Thoracic aorta (tissue), 2 donors: ENCODE measurements at regions not wholly inside any gene's neighbourhood (a gene's known extent, or its start where the extent isn't known, plus 50 kb on each side); places are given as distances from the start of the nearest gene placed in this dataset.

Source experiments
- ATAC-seq: fragments of 150-250 bp; one replicate; pipeline ENCODE4 v1.8.0; 2017; ENCODE audit warnings: low read depth; ENCODE audit not compliant: insufficient number of reproducible peaks, low FRiP score
- DNase-seq: peaks from one replicate; pipeline ENCODE4 v3.0.0-alpha.2; 2020; ENCODE audit warnings: low spot score
- H3K27ac ChIP-seq, 2 donors: fragments of 200-600 bp; sonication (generic); 1 replicate in 1 of 2; 2 replicates in 1 of 2; pipeline ENCODE4 v1.5.1; 2016; ENCODE audit warnings: mild to moderate bottlenecking in 2 of 2, moderate library complexity in 2 of 2
- H3K27me3 ChIP-seq: fragments of 200-600 bp; sonication (generic); replicated peaks from 2 replicates; pipeline ENCODE4 v1.6.0; 2016; ENCODE audit warnings: mild to moderate bottlenecking; ENCODE audit not compliant: insufficient read depth
- H3K36me3 ChIP-seq: fragments of 200-600 bp; sonication (generic); one replicate; pipeline ENCODE4 v1.5.1; 2016
- H3K4me1 ChIP-seq, 2 donors: fragments of 200-600 bp; sonication (generic); 1 replicate in 1 of 2; 2 replicates in 1 of 2; pipeline versions ENCODE4 v1.5.1 to v1.6.0; 2016; ENCODE audit warnings: low read depth in 2 of 2, mild to moderate bottlenecking in 1 of 2; ENCODE audit not compliant: control insufficient read depth in 1 of 2
- H3K4me3 ChIP-seq: fragments of 200-600 bp; sonication (generic); 2 replicates; pipeline ENCODE4 v1.5.1; 2016; ENCODE audit warnings: mild to moderate bottlenecking
- H3K9me3 ChIP-seq: fragments of 200-600 bp; sonication (generic); 2 replicates; pipeline ENCODE4 v1.5.1; 2016
- TF ChIP-seq, protein P1 (sequence below): fragments of 200-600 bp; sonication (generic); IDR thresholded peaks from one replicate; pipeline ENCODE4 v1.5.1; 2019; ENCODE audit warnings: antibody characterized with exemption

- TF ChIP-seq, protein P1, sequence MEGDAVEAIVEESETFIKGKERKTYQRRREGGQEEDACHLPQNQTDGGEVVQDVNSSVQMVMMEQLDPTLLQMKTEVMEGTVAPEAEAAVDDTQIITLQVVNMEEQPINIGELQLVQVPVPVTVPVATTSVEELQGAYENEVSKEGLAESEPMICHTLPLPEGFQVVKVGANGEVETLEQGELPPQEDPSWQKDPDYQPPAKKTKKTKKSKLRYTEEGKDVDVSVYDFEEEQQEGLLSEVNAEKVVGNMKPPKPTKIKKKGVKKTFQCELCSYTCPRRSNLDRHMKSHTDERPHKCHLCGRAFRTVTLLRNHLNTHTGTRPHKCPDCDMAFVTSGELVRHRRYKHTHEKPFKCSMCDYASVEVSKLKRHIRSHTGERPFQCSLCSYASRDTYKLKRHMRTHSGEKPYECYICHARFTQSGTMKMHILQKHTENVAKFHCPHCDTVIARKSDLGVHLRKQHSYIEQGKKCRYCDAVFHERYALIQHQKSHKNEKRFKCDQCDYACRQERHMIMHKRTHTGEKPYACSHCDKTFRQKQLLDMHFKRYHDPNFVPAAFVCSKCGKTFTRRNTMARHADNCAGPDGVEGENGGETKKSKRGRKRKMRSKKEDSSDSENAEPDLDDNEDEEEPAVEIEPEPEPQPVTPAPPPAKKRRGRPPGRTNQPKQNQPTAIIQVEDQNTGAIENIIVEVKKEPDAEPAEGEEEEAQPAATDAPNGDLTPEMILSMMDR: no peak
- DNase-seq: no peak
- H3K4me3 ChIP-seq: no peak overlapping the region
- no peaks in the 10 kb centered on the region for H3K9me3 ChIP-seq
- H3K27ac ChIP-seq: no peak overlapping the region
- H3K36me3 ChIP-seq: no peaks in the 10 kb centered on the region
- ATAC-seq: no peak
- no peaks in the 10 kb centered on the region for H3K27me3 ChIP-seq
- no peaks in the 10 kb centered on the region for H3K4me1 ChIP-seq
Measured at GRCh38 chr2:239669181-239669898, 268.5 kb upstream of the HDAC4 start.

GRCh38 chr2:239668651-239669050 is 267.8 kb upstream of the HDAC4 start:
- Histone ChIP-seq H3K36me3 (no peaks in the 10 kb centered on the region), H3K4me1 (no peaks in the 10 kb centered on the region), H3K4me3 (no peak overlapping the region), H3K27me3 (no peaks in the 10 kb centered on the region), H3K9me3 (no peaks in the 10 kb centered on the region), H3K27ac (no peak overlapping the region)
- DNase-seq: no peak
- TF ChIP-seq, protein P1: no peak
- ATAC-seq: no peak

DNA sequence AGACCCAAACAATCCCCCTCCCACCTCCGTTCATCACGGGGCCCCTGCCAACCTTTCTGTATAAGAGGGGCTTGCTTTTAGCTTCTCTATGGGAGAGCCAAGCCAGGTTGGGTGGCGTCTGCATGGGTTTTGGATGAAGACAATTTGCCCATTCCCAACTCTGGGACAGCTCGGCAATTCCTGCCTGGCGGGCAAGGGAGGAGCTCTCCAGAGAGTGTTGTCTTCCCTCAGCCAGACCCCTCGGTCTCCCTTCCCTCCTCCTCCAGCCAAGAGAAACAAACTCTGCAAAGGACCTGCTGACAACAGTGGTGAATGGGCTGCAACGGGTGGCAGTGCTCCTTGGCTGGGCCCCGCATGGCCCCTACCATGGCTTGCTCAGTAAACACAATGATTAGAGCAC is 267.2 kb upstream of the HDAC4 start:
- Histone ChIP-seq H3K27me3 (no peaks in the 10 kb centered on the region), H3K27ac (no peak overlapping the region), H3K4me1 (no peaks in the 10 kb centered on the region), H3K9me3 (no peaks in the 10 kb centered on the region), H3K36me3 (no peaks in the 10 kb centered on the region), H3K4me3 (no peak overlapping the region)
- TF ChIP-seq, protein P1: no peak
- DNase-seq (no peak), ATAC-seq (no peak)

DNA sequence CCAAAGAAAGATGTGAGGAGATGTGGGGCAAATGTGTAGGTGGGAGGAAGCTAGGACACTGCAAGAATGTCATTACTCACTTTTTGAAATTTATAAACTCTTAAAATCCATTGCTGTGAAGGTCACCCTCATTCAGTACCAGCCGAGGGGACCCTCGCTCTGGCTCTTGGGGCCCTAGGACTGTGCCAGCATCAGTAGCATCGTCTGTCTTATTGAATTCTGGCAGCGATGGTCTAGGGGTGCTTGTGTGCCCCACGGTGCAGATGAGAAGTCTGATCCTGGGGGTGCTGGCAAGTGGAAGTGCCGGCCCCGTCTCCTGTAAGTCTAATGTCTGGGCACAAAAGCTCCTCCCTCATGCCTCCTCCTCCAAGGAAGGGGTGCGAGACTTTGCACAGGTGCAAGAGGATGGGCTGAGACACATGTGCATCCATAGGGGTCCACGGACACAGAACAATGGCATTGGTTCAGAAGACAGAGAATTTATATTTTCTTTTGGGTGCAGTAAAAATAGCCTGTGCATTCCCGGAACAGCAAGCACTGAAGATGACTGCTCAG is 266.7 kb upstream of the HDAC4 start:
- ATAC-seq: no peak
- TF ChIP-seq, protein P1: no peak
- H3K4me3 ChIP-seq: no peak overlapping the region

GRCh38 chr2:239666855-239667376 is 266.1 kb upstream of the HDAC4 start:
- Histone ChIP-seq H3K4me1 (no peaks in the 10 kb centered on the region), H3K27ac (no peak overlapping the region), H3K4me3 (no peak overlapping the region), H3K9me3 (no peaks in the 10 kb centered on the region), H3K36me3 (no peaks in the 10 kb centered on the region), H3K27me3 (no peaks in the 10 kb centered on the region)
- DNase-seq (no peak), ATAC-seq (no peak)
- TF ChIP-seq, protein P1: no peak

More for the DNA sequence above, 266.7 kb upstream of the HDAC4 start:
- Histone ChIP-seq H3K36me3 (no peaks in the 10 kb centered on the region), H3K4me1 (no peaks in the 10 kb centered on the region), H3K9me3 (no peaks in the 10 kb centered on the region), H3K27me3 (no peaks in the 10 kb centered on the region), H3K27ac (no peak overlapping the region)
- DNase-seq: no peak
